HL-60 (cell line): ENCODE measurements at regions not wholly inside any gene's neighbourhood (a gene's known extent, or its start where the extent isn't known, plus 50 kb on each side); places are given as distances from the start of the nearest gene placed in this dataset.

Experiments used
- DNase-seq, 2 experiments: peaks; one replicate each; pipeline ENCODE4 v3.0.0-alpha.2; 2010 to 2020; ENCODE audit warnings: low read depth in 1 of 2, low spot score in 1 of 2
- H3K27ac ChIP-seq: fragments of 250-450 bp; sonication (Bioruptor Pico); replicated peaks from 2 replicates; pipeline ENCODE4 v1.5.1; 2020; ENCODE audit warnings: mild to moderate bottlenecking, moderate library complexity
- H3K27me3 ChIP-seq: fragments of 250-450 bp; sonication (Bioruptor Pico); 2 replicates; pipeline ENCODE4 v1.5.1; 2021; ENCODE audit warnings: mild to moderate bottlenecking, moderate library complexity; ENCODE audit not compliant: insufficient read depth, poor library complexity, severe bottlenecking
- H3K4me3 ChIP-seq: replicated peaks from 2 replicates; pipeline ENCODE4 v1.5.1; 2011; ENCODE audit warnings: mild to moderate bottlenecking, control low read depth, low read length; ENCODE audit not compliant: insufficient read depth
- CTCF ChIP-seq: IDR thresholded peaks from one replicate; pipeline ENCODE4 v1.5.1; 2011; ENCODE audit warnings: low read length, control low read depth, inconsistent platforms; ENCODE audit not compliant: insufficient read depth
- GABPA ChIP-seq: IDR thresholded peaks from 2 replicates; pipeline ENCODE4 v1.6.1; 2012; ENCODE audit warnings: low read depth
- POLR2AphosphoS5 ChIP-seq: IDR thresholded peaks from 2 replicates; pipeline ENCODE4 v1.6.1; 2012; ENCODE audit warnings: low read depth
- REST ChIP-seq: IDR thresholded peaks from 2 replicates; pipeline ENCODE4 v1.6.1; 2012; ENCODE audit warnings: low read depth; ENCODE audit not compliant: insufficient replicate concordance
- SPI1 ChIP-seq: IDR thresholded peaks from 2 replicates; pipeline ENCODE4 v1.6.1; 2012; ENCODE audit warnings: low read depth, mild to moderate bottlenecking, borderline replicate concordance

- DNase-seq = no peak
- Histone ChIP-seq H3K4me3 (no peak overlapping the region), H3K27ac (no peak overlapping the region), H3K27me3 (no peaks in the 10 kb centered on the region)
- TF ChIP-seq GABPA = no peak
- TF ChIP-seq REST = no peak
- TF ChIP-seq SPI1 = no peak
- TF ChIP-seq POLR2AphosphoS5 = no peak
- TF ChIP-seq CTCF = no peak
Measured at GRCh38 chr16:73432850-73433730, 385.2 kb upstream of the ZFHX3 start.

GRCh38 chr16:73430138-73430537, 382.2 kb upstream of the ZFHX3 start:
- no peak for DNase-seq
- H3K27ac ChIP-seq = no peak overlapping the region
- H3K27me3 ChIP-seq = no peaks in the 10 kb centered on the region
- no peak for TF ChIP-seq CTCF
- no peak for TF ChIP-seq REST
- TF ChIP-seq POLR2AphosphoS5 = no peak
- TF ChIP-seq SPI1 = no peak
- TF ChIP-seq GABPA = no peak
- H3K4me3 ChIP-seq = no peak overlapping the region

GRCh38 chr16:73428121-73428520, 380.2 kb upstream of the ZFHX3 start:
- no peak for DNase-seq
- Histone ChIP-seq H3K4me3 (no peak overlapping the region), H3K27ac (no peak overlapping the region), H3K27me3 (no peaks in the 10 kb centered on the region)
- TF ChIP-seq POLR2AphosphoS5 = no peak
- no peak for TF ChIP-seq REST
- no peak for TF ChIP-seq SPI1
- TF ChIP-seq CTCF = no peak
- TF ChIP-seq GABPA = no peak
